ENCODE measurements at regions not wholly inside any gene's neighbourhood (a gene's known extent, or its start where the extent isn't known, plus 50 kb on each side); places are given as distances from the start of the nearest gene placed in this dataset.
"Not testable (repeated sequence)": the region's sequence is repeated elsewhere in the genome, so short reads cannot be mapped to it uniquely, and the experiment has no call there.

DNA sequence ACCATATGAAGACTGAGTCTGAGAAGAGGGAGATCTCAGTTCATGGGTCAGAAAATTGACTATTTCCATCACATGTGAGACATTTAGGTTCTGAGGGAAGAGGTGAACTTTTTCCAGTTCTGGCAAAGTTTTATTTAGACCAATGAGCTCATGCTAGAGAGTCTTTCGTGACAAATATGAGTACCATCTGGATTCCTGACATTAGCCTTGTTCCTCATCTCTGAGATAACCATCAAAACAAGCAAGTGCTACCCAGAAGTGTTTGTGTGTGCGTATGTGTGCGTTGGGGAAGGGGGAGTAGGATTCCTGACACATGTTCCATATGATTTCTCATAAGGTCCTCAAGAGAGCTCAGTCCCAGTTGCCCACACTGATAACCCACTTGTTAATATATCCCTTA lies 120.6 kb downstream of the FASLG start:
- ChIA-PET POLR2A (no interaction called here), CTCF (interaction anchor here (1.3 to 1.6 kb wide), 5 partner anchors 26 to 423 kb away, joined by 3 to 5 read pairs (median 4); no protein-coding TSS in a partner anchor)

DNA sequence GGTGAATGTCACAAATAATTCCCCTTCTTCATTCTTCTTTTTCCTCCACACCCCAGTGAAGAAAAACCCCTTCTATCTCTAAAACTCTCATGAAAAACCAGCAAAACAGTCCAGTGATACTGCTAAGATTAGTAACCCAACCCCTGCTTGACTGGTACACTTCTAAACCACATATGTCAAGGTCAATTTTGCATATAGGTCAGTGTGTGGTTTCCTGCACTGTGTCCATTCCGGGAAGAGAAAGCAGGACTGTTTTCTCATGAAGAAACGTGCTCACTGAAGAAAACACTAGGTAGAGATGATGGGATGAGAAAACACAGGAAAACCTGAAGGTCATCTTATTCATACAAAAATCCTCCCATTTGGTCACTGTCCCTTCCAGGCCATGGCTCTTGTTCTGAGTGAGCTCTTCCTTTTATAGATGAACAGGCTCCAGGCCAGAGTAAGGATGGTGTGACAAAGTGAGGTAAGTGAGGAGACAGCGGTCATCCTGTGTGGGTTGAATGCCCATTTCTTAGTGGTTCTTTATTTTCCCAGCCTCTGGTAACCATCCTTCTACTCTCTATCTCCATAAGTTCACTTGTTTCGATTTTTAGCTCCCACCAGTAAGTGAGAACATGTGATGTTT lies 122.7 kb downstream of the FASLG start:
- POLR2A ChIA-PET, result no interaction called here
- CTCF ChIA-PET, result no interaction called here

DNA sequence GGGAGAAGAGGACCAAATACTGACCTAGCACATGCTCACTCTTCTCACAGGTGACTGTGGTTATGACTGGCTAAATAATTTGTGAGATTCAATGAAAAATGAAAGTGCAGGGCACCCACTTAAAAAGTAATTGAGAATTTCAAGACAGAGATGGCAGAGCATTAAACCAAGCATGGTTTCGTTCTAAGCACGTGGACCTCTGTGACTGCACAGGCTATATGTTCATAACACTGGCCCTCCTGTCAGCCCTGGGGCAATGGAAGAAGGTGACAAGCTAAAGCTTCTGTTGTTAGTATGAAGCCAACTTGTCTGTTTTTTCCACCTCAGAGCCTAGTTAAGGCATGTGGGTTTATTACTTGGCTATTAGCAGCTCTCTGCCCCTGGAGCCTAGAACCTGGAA lies 130.9 kb downstream of the FASLG start:
- ChIA-PET CTCF (no interaction called here), POLR2A (no interaction called here)

DNA sequence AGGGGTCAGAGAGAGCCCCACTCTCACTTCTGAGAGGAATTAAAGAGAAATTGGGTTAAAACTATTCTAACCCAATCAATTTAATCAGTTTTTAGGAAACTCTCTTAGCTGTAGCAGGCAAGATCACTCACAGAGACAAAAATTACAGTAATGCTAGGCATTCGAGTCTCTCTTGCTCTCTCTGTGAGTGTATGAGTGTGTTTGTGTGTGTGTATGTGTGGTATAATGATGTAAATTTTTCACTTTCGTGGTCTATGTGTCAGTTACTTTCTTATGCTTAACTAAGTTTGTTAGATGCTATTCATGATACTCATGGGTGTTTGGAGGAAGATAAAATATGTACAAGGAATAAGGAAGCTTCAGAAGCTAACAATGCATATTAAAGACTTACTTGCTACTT lies 131.3 kb downstream of the FASLG start:
- CTCF ChIA-PET, result no interaction called here
- POLR2A ChIA-PET, result interaction anchor here (0.8 kb wide), 1 partner anchor 22 kb away, joined by 4 read pairs; no protein-coding TSS in a partner anchor

DNA sequence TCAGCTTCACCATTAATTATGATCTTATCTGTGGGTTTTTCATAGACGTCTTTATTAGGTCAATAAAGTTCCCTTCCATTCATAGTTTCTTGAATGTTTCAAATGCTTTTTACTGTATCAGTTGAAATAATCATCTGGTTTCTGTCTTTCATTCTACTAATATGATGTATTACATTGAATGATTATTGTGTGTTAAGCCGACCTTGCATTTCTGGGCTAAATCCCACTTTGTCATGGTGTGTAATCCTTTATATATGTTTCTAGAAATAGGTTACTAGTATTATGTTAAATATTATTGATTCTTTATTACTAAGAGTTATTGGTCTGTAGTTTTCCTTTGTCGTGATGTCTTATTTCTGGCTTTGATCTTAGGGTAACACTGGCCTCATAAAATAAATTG lies 134.9 kb downstream of the FASLG start:
- POLR2A ChIA-PET, result no interaction called here
- CTCF ChIA-PET, result no interaction called here

DNA sequence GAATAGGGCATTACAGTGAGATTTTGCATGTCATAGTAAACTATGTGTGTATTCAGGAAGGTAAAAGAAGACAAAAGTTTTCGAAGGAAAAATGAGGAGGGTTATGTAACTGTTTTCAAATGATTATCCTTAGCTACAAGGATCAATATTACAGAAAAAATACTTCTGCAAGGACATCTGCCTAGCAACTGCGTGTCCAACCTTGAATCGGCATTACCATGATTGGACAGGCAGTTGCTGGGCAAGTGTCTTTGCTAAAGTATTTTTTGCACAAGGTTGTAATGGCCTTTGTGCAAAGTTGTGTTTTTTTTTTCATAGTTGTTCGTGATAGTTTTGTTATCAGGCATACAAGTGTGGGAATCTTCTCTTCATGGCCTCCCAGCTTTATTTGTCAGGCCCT lies 136.8 kb downstream of the FASLG start:
- POLR2A ChIA-PET, result no interaction called here
- CTCF ChIA-PET, result no interaction called here

DNA sequence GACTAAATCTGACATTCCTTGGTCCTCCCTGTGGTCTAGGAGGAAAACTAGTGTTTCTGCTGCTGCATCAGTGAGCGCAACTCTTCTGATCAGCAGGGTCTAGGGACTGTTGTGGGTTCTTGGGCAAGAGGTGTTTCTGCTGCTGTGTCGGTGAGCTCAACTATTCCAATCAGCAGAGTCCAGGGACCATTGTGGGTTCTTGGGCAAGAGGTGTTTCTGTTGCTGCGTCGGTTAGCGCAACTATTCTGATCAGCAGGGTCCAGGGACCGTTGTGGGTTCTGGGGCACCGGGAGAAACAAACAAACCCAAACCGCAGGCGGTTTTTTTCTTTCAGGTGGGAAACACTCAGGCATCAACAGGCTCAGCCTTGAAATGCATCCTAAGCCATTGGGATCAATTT lies 140.9 kb downstream of the FASLG start:
- CTCF ChIA-PET, POLR2A ChIA-PET: not testable (repeated sequence)

DNA sequence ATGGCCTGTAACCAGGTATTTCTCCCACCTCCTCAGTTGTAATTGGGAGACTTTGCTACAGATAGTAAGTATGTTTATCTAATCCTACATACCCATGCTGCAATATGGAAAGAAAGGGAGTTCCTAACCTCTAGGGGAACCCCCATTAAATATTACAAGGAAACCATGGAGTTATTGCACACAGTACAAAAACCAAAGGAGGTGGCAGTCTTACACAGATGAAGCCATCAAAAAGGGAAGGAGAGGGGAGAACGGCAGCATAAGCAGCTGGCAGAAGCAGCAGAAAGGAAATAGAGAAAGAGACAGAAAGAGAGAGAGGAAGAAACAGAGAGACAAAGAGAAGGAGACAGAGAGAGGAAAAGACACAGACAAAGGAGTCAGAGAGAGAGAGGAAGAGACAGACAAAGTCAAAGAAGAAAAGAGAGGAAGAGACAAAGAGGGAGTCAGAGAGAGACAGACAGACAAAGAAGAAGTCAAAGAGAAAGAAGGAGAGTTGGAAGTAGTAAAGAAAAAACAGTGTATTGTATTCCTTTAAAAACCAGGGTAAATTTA lies 142.9 kb downstream of the FASLG start:
- CTCF ChIA-PET, result no interaction called here

DNA sequence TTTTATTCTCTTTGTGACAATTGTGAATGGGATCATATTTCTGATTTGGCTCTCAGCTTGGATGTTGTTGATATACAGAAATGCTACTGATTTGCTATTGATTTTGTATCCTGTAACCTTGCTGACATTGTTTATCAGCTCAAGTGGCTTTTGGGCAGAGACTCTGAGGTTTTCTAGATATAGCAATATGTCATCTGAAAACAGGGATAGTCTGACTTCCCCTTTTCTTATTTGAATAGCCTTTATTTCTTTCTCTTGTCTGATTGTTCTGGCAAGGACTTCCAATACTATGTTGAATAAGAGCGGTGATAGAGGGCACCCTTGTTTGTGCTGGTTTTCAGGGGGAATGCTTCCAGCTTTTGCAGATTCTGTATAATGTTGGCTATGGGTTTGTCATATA lies 150.8 kb downstream of the FASLG start:
- POLR2A ChIA-PET, result no interaction called here
- CTCF ChIA-PET, result no interaction called here

More for the DNA sequence above, 142.9 kb downstream of the FASLG start:
- POLR2A ChIA-PET, result no interaction called here

DNA sequence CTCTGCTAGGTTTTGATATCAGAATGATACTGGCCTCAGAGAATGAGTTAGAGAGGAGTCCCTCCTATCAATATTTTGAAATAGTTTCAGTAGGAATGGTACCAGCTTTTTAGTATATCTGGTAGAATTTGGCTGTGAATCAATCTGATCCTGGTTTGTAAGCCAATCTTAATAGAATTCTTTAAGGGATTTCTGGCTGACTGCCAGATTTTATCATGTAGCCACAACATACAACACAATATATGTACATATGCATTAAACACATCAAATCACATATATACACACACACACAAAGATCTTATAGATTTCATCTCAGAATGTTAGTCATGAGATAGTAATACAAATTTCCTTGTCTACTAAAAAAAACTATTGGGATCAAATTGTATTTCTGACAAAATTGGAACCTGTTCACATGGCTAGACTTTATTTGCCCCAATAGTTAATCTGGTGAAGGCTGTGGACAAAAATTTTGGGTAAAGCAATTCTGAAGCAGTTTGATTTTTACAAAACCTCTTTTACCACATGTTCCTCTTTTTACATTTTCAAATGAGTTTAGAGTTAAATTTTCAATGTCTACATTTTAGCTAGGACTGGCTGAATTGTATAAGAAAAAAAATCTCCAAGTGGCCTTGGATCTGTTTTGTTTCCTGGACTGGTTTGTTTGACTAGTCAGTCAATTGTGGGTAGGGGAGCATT lies 151.7 kb downstream of the FASLG start:
- CTCF ChIA-PET, result no interaction called here
- POLR2A ChIA-PET, result no interaction called here

DNA sequence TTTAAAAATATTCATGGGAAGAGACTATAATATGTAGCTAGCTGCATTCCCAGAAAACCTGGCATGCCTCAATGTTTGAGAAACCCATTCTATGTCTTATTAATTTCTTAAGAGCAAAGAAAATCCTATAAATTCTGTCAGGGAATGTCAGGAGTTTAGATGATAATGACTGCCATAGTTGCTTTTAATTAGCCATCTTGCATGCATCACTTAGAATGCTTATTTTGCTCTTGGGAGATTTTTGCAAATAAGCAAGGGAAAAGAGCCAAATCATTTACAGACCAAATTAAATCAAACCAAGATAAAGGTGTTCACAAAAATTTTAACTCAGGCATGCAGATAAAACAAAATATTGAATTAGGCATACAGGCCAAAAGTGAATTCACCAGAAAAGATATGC lies 152.8 kb downstream of the FASLG start:
- CTCF ChIA-PET, result no interaction called here

DNA sequence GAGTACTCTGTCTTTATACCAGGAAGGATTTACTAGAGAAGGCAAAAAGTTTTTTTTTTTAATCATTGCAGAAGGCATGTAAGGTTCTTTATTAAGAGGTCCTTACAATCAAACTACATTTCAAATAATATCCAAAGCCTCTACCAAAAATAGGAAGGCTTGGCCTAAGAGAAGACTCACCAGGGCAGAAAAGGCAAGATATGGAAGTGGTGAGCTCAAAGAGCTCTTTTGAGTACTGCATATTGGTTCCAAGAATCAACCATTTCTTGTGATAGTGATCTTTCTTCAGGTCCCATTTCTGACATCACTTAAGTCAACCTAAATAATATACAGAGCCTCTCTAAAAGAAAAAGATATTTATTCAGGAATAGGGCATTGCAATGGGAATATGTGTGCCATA lies 153.2 kb downstream of the FASLG start:
- POLR2A ChIA-PET, result interaction anchor here (0.6 kb wide), 1 partner anchor 22 kb away, joined by 4 read pairs; no protein-coding TSS in a partner anchor
- CTCF ChIA-PET, result no interaction called here

More for the DNA sequence above, 152.8 kb downstream of the FASLG start:
- POLR2A ChIA-PET, result no interaction called here

DNA sequence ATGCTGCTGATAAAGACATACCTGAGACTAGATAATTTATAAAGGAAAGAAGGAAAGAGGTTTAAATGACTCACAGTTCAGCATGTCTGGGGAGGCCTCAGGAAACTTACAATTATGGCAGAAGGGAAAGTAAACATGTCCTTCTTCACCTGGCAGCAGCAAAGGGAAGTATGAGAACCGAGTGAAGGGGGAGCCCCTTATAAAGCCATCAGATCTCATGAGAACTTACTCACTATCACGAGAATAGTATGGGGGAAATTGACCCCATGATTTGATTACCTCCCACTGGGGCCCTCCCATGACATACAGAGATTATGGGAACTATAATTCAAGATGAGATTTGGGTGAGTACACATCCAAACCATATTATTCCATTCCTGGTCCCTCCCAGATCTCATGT lies 154.4 kb downstream of the FASLG start:
- CTCF ChIA-PET, result no interaction called here
- POLR2A ChIA-PET, result no interaction called here

DNA sequence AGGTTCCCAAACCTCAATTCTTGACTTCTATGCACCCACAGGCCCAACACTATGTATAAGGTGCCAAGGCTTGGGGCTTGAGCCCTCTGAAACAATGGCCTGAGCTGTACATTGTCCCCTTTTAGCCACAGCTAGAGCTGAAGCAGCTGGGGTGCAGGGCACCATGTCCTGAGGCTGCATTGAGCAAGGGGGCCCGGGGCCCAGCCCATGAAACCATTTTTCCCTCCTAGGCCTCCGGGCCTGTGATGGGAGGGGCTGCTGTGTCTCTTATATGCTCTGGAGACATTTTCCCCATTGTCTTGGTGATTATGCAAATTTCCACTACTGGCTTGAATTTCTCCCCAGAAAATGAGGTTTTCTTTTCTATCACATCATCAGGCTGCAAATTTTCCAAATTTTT lies 155.5 kb downstream of the FASLG start:
- ChIA-PET CTCF (no interaction called here), POLR2A (no interaction called here)

DNA sequence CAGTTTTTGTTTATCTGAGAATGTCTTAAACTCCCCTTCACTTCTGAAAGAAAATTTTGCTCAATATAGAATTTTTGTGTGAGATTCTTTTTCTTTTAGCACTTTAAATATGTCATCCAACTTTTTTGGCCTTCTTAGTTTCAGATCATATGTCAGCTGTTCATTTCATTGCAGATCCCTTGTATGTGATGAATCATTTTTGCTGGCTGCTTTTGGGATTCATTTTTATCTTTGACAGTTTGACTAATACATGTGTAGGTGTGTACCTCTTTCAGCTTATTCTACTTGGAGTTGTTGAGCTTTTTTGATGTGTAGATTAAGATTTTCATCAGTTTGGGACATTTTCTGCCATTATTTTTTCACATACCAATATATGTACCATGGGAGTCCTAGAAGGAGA lies 156.8 kb downstream of the FASLG start:
- ChIA-PET POLR2A (no interaction called here), CTCF (interaction anchor here (0.6 to 1.7 kb wide), 2 partner anchors 386 to 920 kb away, joined by 3 read pairs; no protein-coding TSS in a partner anchor)

DNA sequence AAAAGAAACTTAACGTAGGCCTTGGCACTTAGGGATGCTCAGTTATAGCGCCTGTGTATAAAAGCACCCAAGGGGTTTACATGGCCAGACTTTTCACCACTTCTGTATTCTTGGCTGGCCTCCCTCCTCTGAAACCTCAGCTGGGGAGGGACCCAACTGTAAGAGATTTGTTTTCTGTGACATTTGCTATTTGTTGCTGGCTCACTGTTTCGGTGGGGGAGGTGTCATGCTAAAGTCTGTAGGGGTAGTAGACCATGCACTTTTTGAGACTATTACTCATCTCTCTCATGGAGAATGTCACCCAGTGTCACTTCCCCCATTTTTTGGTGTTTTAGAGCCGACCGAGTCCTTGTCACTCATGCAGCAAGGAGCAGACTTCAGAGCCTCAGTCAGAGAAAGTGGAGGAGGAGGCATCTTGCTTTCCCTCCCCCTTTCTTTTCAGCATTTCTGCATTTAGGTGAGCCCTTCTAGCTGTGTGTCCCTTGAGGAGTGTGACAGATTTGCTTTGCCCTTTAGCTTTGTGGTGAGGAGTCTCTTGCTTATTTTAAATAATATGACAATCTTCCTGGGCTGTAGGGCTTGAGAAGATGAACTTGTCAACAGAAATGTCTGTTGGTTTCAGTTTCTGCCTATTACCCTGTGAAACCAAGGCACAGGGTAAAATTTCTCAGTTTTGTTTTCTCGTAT lies 160.1 kb downstream of the FASLG start:
- ChIA-PET CTCF (no interaction called here), POLR2A (no interaction called here)

DNA sequence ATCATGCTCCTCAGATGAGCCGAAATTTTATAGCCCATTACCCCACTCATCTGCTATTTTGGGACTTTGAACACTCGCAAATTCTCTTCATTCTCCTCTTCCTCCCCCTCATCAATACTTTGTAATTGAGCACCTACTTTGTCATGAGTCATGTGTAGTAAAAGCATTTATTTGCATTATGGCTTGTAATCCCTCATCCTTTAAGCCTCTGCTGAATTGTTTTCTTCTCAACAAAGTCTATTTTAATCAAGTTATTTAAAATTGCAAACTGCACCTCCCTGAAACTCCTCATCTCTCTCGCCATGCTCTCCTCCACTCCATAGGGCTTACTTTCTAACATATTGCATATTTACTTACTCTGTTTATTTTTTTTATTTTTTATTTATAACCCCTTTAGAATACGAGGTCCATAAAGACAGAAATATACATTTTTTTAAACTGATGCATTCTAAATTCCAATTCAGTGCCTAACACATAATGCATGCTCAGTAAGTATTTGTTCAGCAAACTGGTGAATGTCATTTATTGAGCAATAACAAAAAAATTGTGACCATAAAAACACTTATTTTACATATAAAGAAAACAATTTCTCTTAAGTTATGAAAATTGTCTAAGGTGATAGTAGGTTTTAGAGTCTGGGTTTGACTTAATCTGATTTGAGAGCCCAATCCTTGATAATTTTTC lies 161.7 kb downstream of the FASLG start:
- ChIA-PET CTCF (no interaction called here), POLR2A (no interaction called here)

DNA sequence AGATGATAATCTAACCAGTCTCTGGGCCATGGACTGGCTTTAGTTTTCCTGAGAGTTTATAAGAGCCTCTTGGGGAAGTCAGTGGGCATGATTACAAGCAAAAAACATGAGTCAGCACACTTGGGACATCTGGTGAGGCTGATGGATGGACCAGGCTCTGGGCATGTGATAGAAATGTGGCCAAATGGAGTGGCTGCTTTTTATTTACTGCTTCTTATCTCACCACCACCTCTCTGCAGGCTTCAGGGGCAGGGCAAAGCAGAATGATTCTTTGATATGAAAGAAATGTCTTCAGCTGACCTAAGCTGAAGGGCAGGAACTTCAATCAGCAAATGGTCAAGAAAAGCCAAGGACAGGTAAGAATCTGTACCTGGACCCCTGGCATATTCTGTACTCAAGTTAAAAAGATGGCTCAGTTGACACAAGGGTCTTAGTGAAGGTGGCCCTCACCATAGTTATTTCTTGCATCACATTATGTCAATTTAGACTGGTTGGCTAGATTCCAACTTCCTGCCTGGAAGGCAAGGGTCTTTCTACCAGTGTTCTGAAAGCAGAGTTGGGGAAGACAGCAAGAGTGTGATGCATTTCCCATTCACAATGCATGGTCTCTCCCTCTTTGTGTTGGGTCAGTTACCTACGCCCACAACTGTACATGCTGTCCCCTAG lies 162.8 kb downstream of the FASLG start:
- POLR2A ChIA-PET, result no interaction called here
- CTCF ChIA-PET, result no interaction called here

DNA sequence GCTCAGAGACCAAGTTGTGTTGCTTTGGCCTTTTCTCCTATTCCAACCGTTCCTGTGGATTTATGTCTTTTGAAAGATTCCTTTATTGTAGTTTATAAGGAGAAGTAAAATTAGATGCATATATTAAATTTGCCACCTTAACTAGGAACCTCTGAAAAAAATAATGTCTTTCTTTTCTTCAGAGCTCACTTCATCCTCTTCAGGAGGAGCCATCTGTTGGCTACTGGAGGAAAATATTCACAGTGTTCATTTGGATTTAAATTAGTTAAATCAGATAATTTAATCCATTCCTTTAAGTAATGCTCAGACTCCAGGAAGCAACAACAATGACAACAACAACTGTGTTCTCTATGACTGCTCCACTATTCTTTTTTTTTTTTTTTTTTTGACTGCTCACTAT lies 164.0 kb downstream of the FASLG start:
- POLR2A ChIA-PET, result no interaction called here
- CTCF ChIA-PET, result interaction anchor here (0.6 to 0.7 kb wide), 3 partner anchors 65 to 1436 kb away, joined by 3 read pairs; no protein-coding TSS in a partner anchor

DNA sequence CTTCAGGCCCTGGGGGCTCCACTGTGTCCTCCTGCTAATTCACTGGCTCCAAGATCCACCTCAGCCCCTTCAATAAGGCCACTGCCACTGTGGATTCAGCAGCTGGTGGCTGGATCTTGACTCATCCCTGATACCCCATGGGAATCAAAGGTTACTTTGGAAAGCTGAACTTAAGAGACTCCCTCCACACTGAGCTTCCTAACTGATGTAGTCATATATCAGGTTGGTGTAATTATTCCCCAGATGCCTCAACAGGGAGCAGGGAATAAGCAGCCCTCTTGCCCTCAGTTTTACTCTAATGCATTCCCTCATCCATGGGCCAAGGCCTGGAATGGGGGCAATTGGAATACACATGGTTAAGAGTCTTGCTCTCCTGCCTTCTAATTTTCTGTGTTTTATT lies 164.6 kb downstream of the FASLG start:
- ChIA-PET CTCF (interaction anchor here (0.6 to 0.7 kb wide), 2 partner anchors 65 to 1436 kb away, joined by 3 read pairs; no protein-coding TSS in a partner anchor), POLR2A (no interaction called here)
